Caco-2 (cell line): ENCODE measurements at regions not wholly inside any gene's neighbourhood (a gene's known extent, or its start where the extent isn't known, plus 50 kb on each side); places are given as distances from the start of the nearest gene placed in this dataset.

Experiments
- BruUV-seq: library from RNA; stranded (reverse); fragments of 400-500 nt; replicated peaks from 2 replicates; lab custom pipeline; 2021; lab: Mats Ljungman, UMichigan
- CTCF ChIA-PET: fragments of 300-600 bp; sonication (Branson Sonifier 250); formaldehyde crosslinking; loops from one replicate; lab custom pipeline; 2022; ENCODE audit warnings: antibody characterized with exemption; lab: Charles Lee
- POLR2A ChIA-PET: fragments of 300-600 bp; sonication (Branson Sonifier 250); formaldehyde crosslinking; loops from one replicate; lab custom pipeline; 2022; ENCODE audit warnings: antibody characterized with exemption; lab: Charles Lee
- DNase-seq, 2 experiments: peaks; one replicate each; pipeline versions ENCODE4 v3.0.0 to v3.0.0-alpha.2; 2020 to 2022
- H3K27me3 ChIP-seq: replicated peaks from 2 replicates; pipeline ENCODE4 v1.6.0; 2011; ENCODE audit warnings: low read length; ENCODE audit not compliant: control insufficient read depth, insufficient read depth
- H3K36me3 ChIP-seq: 2 replicates; pipeline ENCODE4 v1.5.1; 2011; ENCODE audit warnings: low read length; ENCODE audit not compliant: control insufficient read depth, insufficient read depth
- H3K4me1 ChIP-seq: fragments of 250-450 bp; sonication (Bioruptor Pico); 2 replicates; pipeline ENCODE4 v1.5.1; 2020; ENCODE audit warnings: mild to moderate bottlenecking
- H3K4me3 ChIP-seq: 2 replicates; pipeline ENCODE4 v1.5.1; 2011; ENCODE audit warnings: low read depth, mild to moderate bottlenecking, control low read depth, low read length
- H3K9me3 ChIP-seq: fragments of 250-450 bp; sonication (Bioruptor Pico); 2 replicates; pipeline ENCODE4 v1.5.1; 2020; ENCODE audit warnings: mild to moderate bottlenecking, moderate library complexity
- H3K27ac Mint-ChIP-seq: one replicate; pipeline ENCODE4 v1.8.0; 2022; ENCODE audit warnings: mixed read lengths; ENCODE audit not compliant: unreplicated experiment
- H3K27me3 Mint-ChIP-seq: one replicate; pipeline ENCODE4 v1.8.0; 2022; ENCODE audit warnings: mixed read lengths; ENCODE audit not compliant: insufficient read depth, unreplicated experiment
- H3K36me3 Mint-ChIP-seq: one replicate; pipeline ENCODE4 v1.8.0; 2022; ENCODE audit warnings: mild to moderate bottlenecking, mixed read lengths; ENCODE audit not compliant: insufficient read depth, unreplicated experiment
- H3K4me1 Mint-ChIP-seq: one replicate; pipeline ENCODE4 v1.8.0; 2022; ENCODE audit warnings: low read depth, mixed read lengths; ENCODE audit not compliant: unreplicated experiment
- H3K4me3 Mint-ChIP-seq: one replicate; pipeline ENCODE4 v1.8.0; 2022; ENCODE audit warnings: mild to moderate bottlenecking, moderate library complexity, mixed read lengths; ENCODE audit not compliant: unreplicated experiment
- H3K9me3 Mint-ChIP-seq: one replicate; pipeline ENCODE4 v1.8.0; 2022; ENCODE audit warnings: mixed read lengths; ENCODE audit not compliant: unreplicated experiment
- intact Hi-C: fragments of 100-400 bp; cut with micrococcal nuclease; formaldehyde crosslinking; loops from one replicate; pipeline ENCODE4 v1.10.0; 2022; ENCODE audit not compliant: unreplicated experiment
- TF ChIP-seq, protein P1 (sequence below), 2 experiments: fragments of 200-600 bp in 1 of 2; IDR thresholded peaks; 1 replicate in 1 of 2; 2 replicates in 1 of 2; pipeline versions ENCODE4 v1.5.1 to v1.8.0; 2011 to 2022; ENCODE audit warnings: antibody characterized with exemption in 1 of 2, control low read depth in 1 of 2, inconsistent platforms in 1 of 2, low read depth in 1 of 2, low read length in 1 of 2, mild to moderate bottlenecking in 1 of 2, moderate library complexity in 1 of 2; ENCODE audit not compliant: insufficient read depth in 1 of 2, severe bottlenecking in 1 of 2, unreplicated experiment in 1 of 2

DNA sequence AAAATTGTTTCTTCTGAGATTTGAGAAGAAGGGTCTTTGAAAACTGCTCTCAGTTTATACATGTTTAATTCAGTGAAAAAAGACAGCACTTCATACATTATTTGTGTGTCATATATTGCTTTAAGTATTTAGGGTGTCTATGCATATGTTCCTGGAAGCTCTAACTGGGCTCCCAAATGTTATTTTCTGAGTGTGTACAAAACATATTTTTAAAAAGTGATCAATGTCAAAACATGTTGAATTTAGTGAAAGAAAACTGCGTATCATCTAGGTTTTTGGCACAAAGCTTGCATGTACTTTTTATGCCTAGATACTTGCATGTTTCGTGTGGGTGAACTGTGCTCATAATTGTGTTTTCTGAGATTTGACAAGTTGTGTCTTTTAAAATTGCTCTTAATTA, 81.6 kb downstream of the ASCL4 start:
- H3K4me1 Mint-ChIP-seq, result no peaks in the 10 kb centered on the region
- Histone ChIP-seq H3K36me3 (no peaks in the 10 kb centered on the region), H3K4me1 (no peaks in the 10 kb centered on the region), H3K27me3 (no peaks in the 10 kb centered on the region), H3K4me3 (no peak overlapping the region), H3K9me3 (no peaks in the 10 kb centered on the region)
- POLR2A ChIA-PET, result no interaction called here
- CTCF ChIA-PET, result no interaction called here
- no peaks in the 10 kb centered on the region for H3K9me3 Mint-ChIP-seq
- no TSS peak for BruUV-seq
- peaks cover 21% of the 10 kb centered on the region for H3K27me3 Mint-ChIP-seq
- H3K27ac Mint-ChIP-seq, result no peak overlapping the region
- intact Hi-C loops, result no loop called here
- H3K4me3 Mint-ChIP-seq, result no peak overlapping the region
- H3K36me3 Mint-ChIP-seq, result no peaks in the 10 kb centered on the region
- TF ChIP-seq, protein P1, sequence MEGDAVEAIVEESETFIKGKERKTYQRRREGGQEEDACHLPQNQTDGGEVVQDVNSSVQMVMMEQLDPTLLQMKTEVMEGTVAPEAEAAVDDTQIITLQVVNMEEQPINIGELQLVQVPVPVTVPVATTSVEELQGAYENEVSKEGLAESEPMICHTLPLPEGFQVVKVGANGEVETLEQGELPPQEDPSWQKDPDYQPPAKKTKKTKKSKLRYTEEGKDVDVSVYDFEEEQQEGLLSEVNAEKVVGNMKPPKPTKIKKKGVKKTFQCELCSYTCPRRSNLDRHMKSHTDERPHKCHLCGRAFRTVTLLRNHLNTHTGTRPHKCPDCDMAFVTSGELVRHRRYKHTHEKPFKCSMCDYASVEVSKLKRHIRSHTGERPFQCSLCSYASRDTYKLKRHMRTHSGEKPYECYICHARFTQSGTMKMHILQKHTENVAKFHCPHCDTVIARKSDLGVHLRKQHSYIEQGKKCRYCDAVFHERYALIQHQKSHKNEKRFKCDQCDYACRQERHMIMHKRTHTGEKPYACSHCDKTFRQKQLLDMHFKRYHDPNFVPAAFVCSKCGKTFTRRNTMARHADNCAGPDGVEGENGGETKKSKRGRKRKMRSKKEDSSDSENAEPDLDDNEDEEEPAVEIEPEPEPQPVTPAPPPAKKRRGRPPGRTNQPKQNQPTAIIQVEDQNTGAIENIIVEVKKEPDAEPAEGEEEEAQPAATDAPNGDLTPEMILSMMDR (IDR thresholded peaks at IDR 0.05; ENCODE audit: insufficient read depth in 1 of 2, low read depth in 1 of 2, low read length in 1 of 2, severe bottlenecking in 1 of 2, unreplicated experiment in 1 of 2), result no peak
- DNase-seq, result no peak

DNA sequence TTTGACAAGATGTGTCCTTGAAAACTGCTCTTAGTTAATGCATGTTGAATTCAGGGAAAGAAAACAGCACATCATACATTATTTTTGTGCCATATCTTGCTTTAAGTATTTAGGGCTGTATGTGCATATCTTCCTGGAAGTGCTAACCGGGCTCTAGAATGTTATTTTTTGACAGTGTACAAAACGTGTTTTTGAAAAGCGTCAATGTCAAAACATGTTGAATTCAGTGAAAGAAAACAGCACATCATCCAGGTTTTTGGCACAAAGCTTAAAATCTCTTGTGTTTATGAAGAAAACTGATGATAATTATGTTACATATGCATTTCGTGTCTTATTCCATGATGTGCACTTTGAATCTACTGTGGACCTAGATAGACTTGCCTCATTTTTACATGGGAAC, 82.7 kb downstream of the ASCL4 start:
- H3K27me3 ChIP-seq, result no peaks in the 10 kb centered on the region
- Mint-ChIP-seq H3K9me3 (no peaks in the 10 kb centered on the region), H3K36me3 (no peaks in the 10 kb centered on the region), H3K27ac (no peak overlapping the region), H3K27me3 (peaks cover 22% of the 10 kb centered on the region), H3K4me1 (no peaks in the 10 kb centered on the region), H3K4me3 (no peak overlapping the region)
- no TSS peak for BruUV-seq
- ChIA-PET CTCF (no interaction called here), POLR2A (no interaction called here)
- TF ChIP-seq, protein P1 (IDR thresholded peaks at IDR 0.05; ENCODE audit: insufficient read depth in 1 of 2, low read depth in 1 of 2, low read length in 1 of 2, severe bottlenecking in 1 of 2, unreplicated experiment in 1 of 2), result no peak
- no peaks in the 10 kb centered on the region for H3K4me1 ChIP-seq
- H3K4me3 ChIP-seq, result no peak overlapping the region
- no peaks in the 10 kb centered on the region for H3K36me3 ChIP-seq
- DNase-seq, result no peak
- H3K9me3 ChIP-seq, result no peaks in the 10 kb centered on the region
- intact Hi-C loops, result no loop called here

GRCh38 chr12:107859367-107859766, 84.9 kb downstream of the ASCL4 start:
- Histone ChIP-seq H3K36me3 (no peaks in the 10 kb centered on the region), H3K9me3 (no peaks in the 10 kb centered on the region), H3K27me3 (no peaks in the 10 kb centered on the region), H3K4me3 (no peak overlapping the region), H3K4me1 (no peaks in the 10 kb centered on the region)
- no peak overlapping the region for H3K27ac Mint-ChIP-seq
- H3K4me3 Mint-ChIP-seq, result no peak overlapping the region
- ChIA-PET CTCF (no interaction called here), POLR2A (no interaction called here)
- H3K36me3 Mint-ChIP-seq, result no peaks in the 10 kb centered on the region
- DNase-seq, result no peak
- no peaks in the 10 kb centered on the region for H3K9me3 Mint-ChIP-seq
- no peaks in the 10 kb centered on the region for H3K4me1 Mint-ChIP-seq
- peaks cover 32% of the 10 kb centered on the region for H3K27me3 Mint-ChIP-seq
- TF ChIP-seq, protein P1 (IDR thresholded peaks at IDR 0.05; ENCODE audit: insufficient read depth in 1 of 2, low read depth in 1 of 2, low read length in 1 of 2, severe bottlenecking in 1 of 2, unreplicated experiment in 1 of 2), result no peak
- intact Hi-C loops, result no loop called here
- BruUV-seq, result no TSS peak
